GM23338 (cell line): ENCODE measurements at regions not wholly inside any gene's neighbourhood (a gene's known extent, or its start where the extent isn't known, plus 50 kb on each side); places are given as distances from the start of the nearest gene placed in this dataset.

Experiments used
- ATAC-seq: fragments of 200-7000 bp; cut with Tn5 transposase; 3 replicates; pipeline ENCODE4 v1.9.1; 2020
- DNase-seq: peaks from one replicate; pipeline ENCODE4 v3.0.0-alpha.2; 2015; ENCODE audit warnings: low spot score
- H2AFZ ChIP-seq: fragments of 200-600 bp; sonication (generic); 2 replicates; pipeline ENCODE4 v1.8.0; 2016; ENCODE audit warnings: antibody characterized with exemption, mild to moderate bottlenecking, moderate library complexity
- H3F3A ChIP-seq: fragments of 200-600 bp; sonication (generic); replicated peaks from 2 replicates; pipeline ENCODE4 v1.8.0; 2017; ENCODE audit warnings: antibody characterized with exemption, mixed run types, low read depth
- H3K27ac ChIP-seq: fragments of 200-600 bp; sonication (generic); 2 replicates; pipeline ENCODE4 v1.6.1; 2016; ENCODE audit warnings: low read depth
- H3K27me3 ChIP-seq: fragments of 200-600 bp; sonication (generic); 2 replicates; pipeline ENCODE4 v1.8.0; 2016; ENCODE audit warnings: mild to moderate bottlenecking, mixed run types, moderate library complexity; ENCODE audit not compliant: insufficient read depth
- H3K36me3 ChIP-seq: fragments of 200-600 bp; sonication (generic); 2 replicates; pipeline ENCODE4 v1.8.0; 2016; ENCODE audit warnings: mild to moderate bottlenecking; ENCODE audit not compliant: insufficient read depth
- H3K4me1 ChIP-seq: fragments of 200-600 bp; sonication (generic); 2 replicates; pipeline ENCODE4 v1.8.0; 2016; ENCODE audit warnings: mild to moderate bottlenecking, moderate library complexity; ENCODE audit not compliant: insufficient read depth
- H3K4me2 ChIP-seq: fragments of 200-600 bp; sonication (generic); 2 replicates; pipeline ENCODE4 v1.7.1; 2017; ENCODE audit warnings: mixed run types
- H3K4me3 ChIP-seq: fragments of 200-600 bp; sonication (generic); 2 replicates; pipeline ENCODE4 v1.6.1; 2016; ENCODE audit warnings: mixed run types
- H3K79me2 ChIP-seq: fragments of 200-600 bp; sonication (generic); replicated peaks from 2 replicates; pipeline ENCODE4 v1.8.0; 2017; ENCODE audit warnings: mild to moderate bottlenecking; ENCODE audit not compliant: insufficient read depth
- H3K9me2 ChIP-seq: fragments of 200-600 bp; sonication (generic); 2 replicates; pipeline ENCODE4 v1.8.0; 2017; ENCODE audit not compliant: insufficient read depth
- H4K20me1 ChIP-seq: fragments of 200-600 bp; sonication (generic); replicated peaks from 2 replicates; pipeline ENCODE4 v1.8.0; 2017; ENCODE audit warnings: mild to moderate bottlenecking; ENCODE audit not compliant: insufficient read depth
- H3K27ac Mint-ChIP-seq: 2 replicates; pipeline ENCODE4 v1.8.0; 2020; ENCODE audit warnings: inconsistent platforms, mild to moderate bottlenecking, moderate library complexity, mixed read lengths
- H3K27me3 Mint-ChIP-seq: 3 replicates; pipeline ENCODE4 v1.8.0; 2022; ENCODE audit warnings: low read depth, mild to moderate bottlenecking, moderate library complexity, mixed read lengths, inconsistent platforms; ENCODE audit not compliant: insufficient read depth, poor library complexity
- H3K36me3 Mint-ChIP-seq: 3 replicates; pipeline ENCODE4 v1.8.0; 2021; ENCODE audit warnings: low read depth, mild to moderate bottlenecking, inconsistent platforms, moderate library complexity, mixed read lengths
- H3K4me1 Mint-ChIP-seq: 3 replicates; pipeline ENCODE4 v1.8.0; 2020; ENCODE audit warnings: mild to moderate bottlenecking, inconsistent platforms, mixed read lengths
- H3K4me3 Mint-ChIP-seq: 3 replicates; pipeline ENCODE4 v1.8.0; 2021; ENCODE audit warnings: moderate library complexity, mild to moderate bottlenecking, inconsistent platforms, mixed read lengths
- H3K9me3 Mint-ChIP-seq: 3 replicates; pipeline ENCODE4 v1.8.0; 2020; ENCODE audit warnings: moderate library complexity, mild to moderate bottlenecking, inconsistent platforms, mixed read lengths
- CREB1 ChIP-seq: fragments of 250-450 bp; sonication (Bioruptor Pico); IDR thresholded peaks from 2 replicates; pipeline ENCODE4 v1.5.0; 2020; ENCODE audit warnings: low read depth, mild to moderate bottlenecking, moderate library complexity
- CTCF ChIP-seq, 2 experiments: fragments of 200-600 bp in 1 of 2; sonication (generic) in 1 of 2; conservative IDR thresholded peaks; 2 replicates each; pipeline versions ENCODE4 v1.5.1 to v1.6.1; 2016 to 2017; ENCODE audit warnings: antibody characterized with exemption in 2 of 2, low read depth in 2 of 2, mild to moderate bottlenecking in 2 of 2, moderate library complexity in 1 of 2
- ETS1 ChIP-seq: IDR thresholded peaks from 2 replicates; pipeline ENCODE4 v1.6.1; 2016; ENCODE audit warnings: antibody characterized with exemption
- JUNB ChIP-seq: IDR thresholded peaks from one replicate; pipeline ENCODE4 v1.6.1; 2016; ENCODE audit warnings: antibody characterized with exemption; ENCODE audit not compliant: unreplicated experiment
- NANOG ChIP-seq: IDR thresholded peaks from 2 replicates; pipeline ENCODE4 v1.6.1; 2016; ENCODE audit warnings: antibody characterized with exemption, borderline replicate concordance
- STAT1 ChIP-seq: IDR thresholded peaks from one replicate; pipeline ENCODE4 v1.6.1; 2016; ENCODE audit warnings: antibody characterized with exemption; ENCODE audit not compliant: unreplicated experiment
- ZNF114 ChIP-seq: fragments of 250-450 bp; sonication (Bioruptor Pico); IDR thresholded peaks from 2 replicates; pipeline ENCODE4 v1.5.0; 2020; ENCODE audit warnings: mild to moderate bottlenecking, moderate library complexity
- ZNF331 ChIP-seq: fragments of 250-450 bp; sonication (Bioruptor Pico); IDR thresholded peaks from 2 replicates; pipeline ENCODE4 v1.5.0; 2020; ENCODE audit warnings: low read depth, mild to moderate bottlenecking, moderate library complexity

- Histone ChIP-seq H3K27ac (no peak overlapping the region), H3K36me3 (no peaks in the 10 kb centered on the region), H3K79me2 (no peaks in the 10 kb centered on the region), H3K4me3 (no peak overlapping the region), H2AFZ (no peak overlapping the region), H4K20me1 (no peaks in the 10 kb centered on the region), H3K4me2 (no peak overlapping the region), H3F3A (no peaks in the 10 kb centered on the region), H3K9me2 (no peaks in the 10 kb centered on the region), H3K4me1 (peaks cover 13% of the 10 kb centered on the region; the same call in 1 of the 2 replicates), H3K27me3 (no peaks in the 10 kb centered on the region)
- Mint-ChIP-seq H3K27ac (no peak overlapping the region), H3K4me3 (no peak overlapping the region), H3K4me1 (peaks cover 29% of the 10 kb centered on the region), H3K36me3 (no peaks in the 10 kb centered on the region), H3K27me3 (no peaks in the 10 kb centered on the region), H3K9me3 (no peaks in the 10 kb centered on the region)
- DNase-seq (peak; percentile 87), ATAC-seq (peak; percentile 95)
- no peak for TF ChIP-seq NANOG
- no peak for TF ChIP-seq STAT1
- TF ChIP-seq JUNB, result no peak
- no peak for TF ChIP-seq ETS1
- no peak for TF ChIP-seq ZNF114
- TF ChIP-seq ZNF331, result no peak
- peak; percentile 86 to 94 for TF ChIP-seq CTCF (conservative IDR thresholded peaks at IDR 0.05; ENCODE audit: low read depth in 2 of 2)
- TF ChIP-seq CREB1 (CRISPR knock-in tag), result no peak
Measured at GRCh38 chr14:26984311-26985177, 386.7 kb upstream of the NOVA1 start.

- Mint-ChIP-seq H3K4me3 (no peak overlapping the region), H3K27ac (no peak overlapping the region; the same call in 1 of the 2 replicates), H3K36me3 (no peaks in the 10 kb centered on the region), H3K9me3 (no peaks in the 10 kb centered on the region), H3K27me3 (no peaks in the 10 kb centered on the region), H3K4me1 (peaks cover 29% of the 10 kb centered on the region)
- H3K27me3 ChIP-seq, result no peaks in the 10 kb centered on the region
- DNase-seq (no peak), ATAC-seq (no peak)
- no peak overlapping the region for H3K27ac ChIP-seq
- H4K20me1 ChIP-seq, result no peaks in the 10 kb centered on the region
- TF ChIP-seq ZNF114, result no peak
- H3K4me2 ChIP-seq, result no peak overlapping the region
- H3K36me3 ChIP-seq, result no peaks in the 10 kb centered on the region
- peaks cover 13% of the 10 kb centered on the region; the same call in 1 of the 2 replicates for H3K4me1 ChIP-seq
- peaks cover 3% of the 10 kb centered on the region for H3K9me2 ChIP-seq
- H2AFZ ChIP-seq, result peak overlapping the region; percentile 94
- no peak overlapping the region for H3K4me3 ChIP-seq
- H3K79me2 ChIP-seq, result no peaks in the 10 kb centered on the region
- no peaks in the 10 kb centered on the region for H3F3A ChIP-seq
Measured at GRCh38 chr14:26987744-26988363, 390.0 kb upstream of the NOVA1 start.
